ENCODE measurements at regions not wholly inside any gene's neighbourhood (a gene's known extent, or its start where the extent isn't known, plus 50 kb on each side); places are given as distances from the start of the nearest gene placed in this dataset.

GRCh38 chr2:446963-447530 is 159.2 kb upstream of the ALKAL2 start:
- TF ChIP-seq CTCF (IDR thresholded peaks at IDR 0.05) (no peak), EZH2phosphoT487 (IDR thresholded peaks at IDR 0.05) (peak; percentile 80)
